SK-N-SH (cell line): ENCODE measurements at regions not wholly inside any gene's neighbourhood (a gene's known extent, or its start where the extent isn't known, plus 50 kb on each side); places are given as distances from the start of the nearest gene placed in this dataset.

Experiments
- CTCF ChIA-PET: fragments of 300-600, 350-600 bp; formaldehyde crosslinking; extraction: SDS; loops from one replicate; lab custom pipeline; 2021; lab: Yijun Ruan, JAX
- POLR2A ChIA-PET: fragments of 350-600 bp; sonication (Branson Sonifier 250); formaldehyde crosslinking; extraction: SDS; loops from one replicate; lab custom pipeline; 2020; ENCODE audit warnings: antibody characterized with exemption, inconsistent platforms; lab: Yijun Ruan, JAX
- DNase-seq: peaks from one replicate; pipeline ENCODE4 v3.0.0; 2012
- H2AFZ ChIP-seq: fragments of 200-600 bp; sonication (generic); 2 replicates; pipeline ENCODE4 v1.8.1; 2016; ENCODE audit warnings: antibody characterized with exemption, mild to moderate bottlenecking, low read depth
- H3F3A ChIP-seq: fragments of 200-600 bp; sonication (generic); replicated peaks from 2 replicates; pipeline ENCODE3; 2016; ENCODE audit warnings: antibody characterized with exemption, mild to moderate bottlenecking; ENCODE audit not compliant: insufficient read depth
- H3K27ac ChIP-seq, 2 experiments: fragments of 200-500 bp in 1 of 2; fragments of 200-600 bp in 1 of 2; sonication (Bioruptor generic) in 1 of 2; sonication (generic), shearing (Covaris generic) in 1 of 2; 2 replicates each; pipeline versions ENCODE4 v1.5.1 to v1.6.1; 2014 to 2016; ENCODE audit warnings: low read depth in 2 of 2, inconsistent platforms in 1 of 2, low read length in 1 of 2, mild to moderate bottlenecking in 1 of 2, mixed read lengths in 1 of 2
- H3K27me3 ChIP-seq: fragments of 200-600 bp; sonication (generic), shearing (Covaris generic); 2 replicates; pipeline ENCODE4 v1.6.1; 2016; ENCODE audit warnings: mixed run types; ENCODE audit not compliant: insufficient read depth
- H3K36me3 ChIP-seq, 2 experiments: fragments of 200-500 bp in 1 of 2; fragments of 200-600 bp in 1 of 2; sonication (Bioruptor generic) in 1 of 2; sonication (generic) in 1 of 2; replicated peaks in 1 of 2; 2 replicates each; pipeline versions ENCODE3 to v1.5.1; 2014 to 2016; ENCODE audit warnings: low read length in 1 of 2, mild to moderate bottlenecking in 1 of 2; ENCODE audit not compliant: insufficient read depth in 2 of 2, control insufficient read depth in 1 of 2
- H3K4me1 ChIP-seq, 2 experiments: fragments of 200-500 bp in 1 of 2; fragments of 200-600 bp in 1 of 2; sonication (Bioruptor generic) in 1 of 2; sonication (generic), shearing (Covaris generic) in 1 of 2; 2 replicates each; pipeline versions ENCODE4 v1.5.1 to v1.6.1; 2014 to 2016; ENCODE audit warnings: low read depth in 1 of 2, low read length in 1 of 2, mixed run types in 1 of 2; ENCODE audit not compliant: insufficient read depth in 2 of 2, control insufficient read depth in 1 of 2
- H3K4me2 ChIP-seq: fragments of 200-600 bp; sonication (generic), shearing (Covaris generic); 2 replicates; pipeline ENCODE4 v1.6.1; 2017; ENCODE audit warnings: mixed run types
- H3K4me3 ChIP-seq, 2 experiments: fragments of 200-500 bp in 1 of 2; fragments of 200-600 bp in 1 of 2; sonication (Bioruptor generic) in 1 of 2; sonication (generic), shearing (Covaris generic) in 1 of 2; 2 replicates each; pipeline versions ENCODE4 v1.5.1 to v1.8.1; 2014 to 2016; ENCODE audit warnings: low read depth in 2 of 2, inconsistent platforms in 1 of 2, low read length in 1 of 2, mild to moderate bottlenecking in 1 of 2, mixed read lengths in 1 of 2, moderate library complexity in 1 of 2
- H3K79me2 ChIP-seq: fragments of 200-600 bp; sonication (generic); 2 replicates; pipeline ENCODE4 v1.8.1; 2017; ENCODE audit warnings: mild to moderate bottlenecking; ENCODE audit not compliant: insufficient read depth
- H3K9ac ChIP-seq: fragments of 200-600 bp; sonication (generic); 2 replicates; pipeline ENCODE4 v1.6.1; 2017; ENCODE audit warnings: mixed run types
- H3K9me2 ChIP-seq: fragments of 200-600 bp; sonication (generic); 2 replicates; pipeline ENCODE4 v1.6.1; 2017; ENCODE audit warnings: mixed run types
- H3K9me3 ChIP-seq: fragments of 200-600 bp; sonication (generic); 2 replicates; pipeline ENCODE4 v1.6.1; 2017; ENCODE audit warnings: mixed run types, mild to moderate bottlenecking, moderate library complexity
- H4K20me1 ChIP-seq: fragments of 200-600 bp; sonication (generic); 2 replicates; pipeline ENCODE4 v1.6.1; 2017; ENCODE audit warnings: mild to moderate bottlenecking, mixed run types; ENCODE audit not compliant: insufficient read depth
- CHD2 ChIP-seq: fragments of 150-350 bp; IDR thresholded peaks from 2 replicates; pipeline ENCODE4 v1.6.1; 2018; ENCODE audit warnings: low read length; ENCODE audit not compliant: partially characterized antibody
- CTCF ChIP-seq: fragments of 200-600 bp; sonication (generic); IDR thresholded peaks from 2 replicates; pipeline ENCODE4 v1.6.1; 2017; ENCODE audit warnings: antibody characterized with exemption, mild to moderate bottlenecking, moderate library complexity
- ELF1 ChIP-seq: IDR thresholded peaks from 2 replicates; pipeline ENCODE4 v1.4.0; 2012
- FOXJ3 ChIP-seq: sonication (generic); formaldehyde crosslinking; IDR thresholded peaks from 2 replicates; pipeline ENCODE4 v1.5.1; 2020; ENCODE audit warnings: mild to moderate bottlenecking, missing genetic modification reagents
- FOXM1 ChIP-seq: IDR thresholded peaks from 2 replicates; pipeline ENCODE4 v1.4.0; 2012; ENCODE audit warnings: low read depth, mild to moderate bottlenecking
- GATA2 ChIP-seq: sonication (generic); formaldehyde crosslinking; IDR thresholded peaks from 2 replicates; pipeline ENCODE4 v1.5.0; 2020; ENCODE audit warnings: mild to moderate bottlenecking, missing genetic modification reagents
- IRF3 ChIP-seq: fragments of 150-350 bp; IDR thresholded peaks from 2 replicates; pipeline ENCODE4 v1.6.1; 2016; ENCODE audit warnings: mild to moderate bottlenecking, low read depth, low read length
- MAX ChIP-seq: IDR thresholded peaks from 2 replicates; pipeline ENCODE4 v1.4.0; 2012; ENCODE audit warnings: low read depth
- MXI1 ChIP-seq: IDR thresholded peaks from 2 replicates; pipeline ENCODE4 v1.6.1; 2012; ENCODE audit warnings: mild to moderate bottlenecking, low read depth, low read length, improper control_type of control experiment
- NRF1 ChIP-seq: IDR thresholded peaks from 2 replicates; pipeline ENCODE4 v1.6.1; 2012; ENCODE audit warnings: low read depth, mild to moderate bottlenecking, low read length
- POLR2AphosphoS5 ChIP-seq: IDR thresholded peaks from 2 replicates; pipeline ENCODE4 v1.6.1; 2012; ENCODE audit warnings: low read depth, low read length
- RCOR1 ChIP-seq: fragments of 150-350 bp; IDR thresholded peaks from 2 replicates; pipeline ENCODE4 v1.6.1; 2017; ENCODE audit warnings: antibody characterized with exemption, low read length
- REST ChIP-seq: IDR thresholded peaks from 2 replicates; pipeline ENCODE4 v1.6.1; 2012; ENCODE audit warnings: mild to moderate bottlenecking, low read depth, low read length, moderate library complexity
- RFX5 ChIP-seq: IDR thresholded peaks from 2 replicates; pipeline ENCODE4 v1.6.1; 2012; ENCODE audit warnings: mild to moderate bottlenecking, improper control_type of control experiment, low read length
- TCF12 ChIP-seq: IDR thresholded peaks from 2 replicates; pipeline ENCODE4 v1.4.0; 2012
- USF1 ChIP-seq: IDR thresholded peaks from 2 replicates; pipeline ENCODE4 v1.4.0; 2012; ENCODE audit warnings: low read depth, borderline replicate concordance
- WGBS: methylation state at CpG from one replicate; pipeline ENCODE4 v1.1.6; 2017; ENCODE audit warnings: low lambda C conversion rate; 5-methylcytosine and 5-hydroxymethylcytosine counted together

GRCh38 chr12:125944446-125944845 lies 879.2 kb downstream of the AACS start (continued):
- no peak for TF ChIP-seq ELF1
- no peak for TF ChIP-seq NRF1
- TF ChIP-seq MXI1 = no peak
- TF ChIP-seq, all 33 proteins: peak for 0

- no peak overlapping the region for H2AFZ ChIP-seq
- DNase-seq = no peak
- WGBS = 36% methylated on average over 7 of the region's 7 CpGs
- ChIA-PET POLR2A (no interaction called here), CTCF (no interaction called here)
- no peaks in the 10 kb centered on the region for H3K27me3 ChIP-seq
- H3K27ac ChIP-seq = no peak overlapping the region
- no peak overlapping the region for H3K4me2 ChIP-seq
- no peaks in the 10 kb centered on the region for H3K36me3 ChIP-seq
- H3K9ac ChIP-seq = no peak overlapping the region
- no peak overlapping the region for H3K4me3 ChIP-seq
- H3K4me1 ChIP-seq = no peaks in the 10 kb centered on the region
- H3K9me3 ChIP-seq = no peaks in the 10 kb centered on the region
- H4K20me1 ChIP-seq = no peaks in the 10 kb centered on the region
- no peaks in the 10 kb centered on the region for H3F3A ChIP-seq
- TF ChIP-seq MAX (no peak), FOXM1 (no peak), USF1 (no peak), POLR2AphosphoS5 (no peak), FOXJ3 (CRISPR knock-in tag) (no peak), RCOR1 (no peak), MXI1 (no peak), GATA2 (no peak), IRF3 (no peak), TCF12 (no peak), CTCF (no peak), CHD2 (no peak), RFX5 (no peak), REST (no peak)
- H3K79me2 ChIP-seq = no peaks in the 10 kb centered on the region
- no peaks in the 10 kb centered on the region for H3K9me2 ChIP-seq
Observed at GRCh38 chr12:125949471-125949870, 884.2 kb downstream of the AACS start.
